ENCODE measurements at regions not wholly inside any gene's neighbourhood (a gene's known extent, or its start where the extent isn't known, plus 50 kb on each side); places are given as distances from the start of the nearest gene placed in this dataset.

DNA sequence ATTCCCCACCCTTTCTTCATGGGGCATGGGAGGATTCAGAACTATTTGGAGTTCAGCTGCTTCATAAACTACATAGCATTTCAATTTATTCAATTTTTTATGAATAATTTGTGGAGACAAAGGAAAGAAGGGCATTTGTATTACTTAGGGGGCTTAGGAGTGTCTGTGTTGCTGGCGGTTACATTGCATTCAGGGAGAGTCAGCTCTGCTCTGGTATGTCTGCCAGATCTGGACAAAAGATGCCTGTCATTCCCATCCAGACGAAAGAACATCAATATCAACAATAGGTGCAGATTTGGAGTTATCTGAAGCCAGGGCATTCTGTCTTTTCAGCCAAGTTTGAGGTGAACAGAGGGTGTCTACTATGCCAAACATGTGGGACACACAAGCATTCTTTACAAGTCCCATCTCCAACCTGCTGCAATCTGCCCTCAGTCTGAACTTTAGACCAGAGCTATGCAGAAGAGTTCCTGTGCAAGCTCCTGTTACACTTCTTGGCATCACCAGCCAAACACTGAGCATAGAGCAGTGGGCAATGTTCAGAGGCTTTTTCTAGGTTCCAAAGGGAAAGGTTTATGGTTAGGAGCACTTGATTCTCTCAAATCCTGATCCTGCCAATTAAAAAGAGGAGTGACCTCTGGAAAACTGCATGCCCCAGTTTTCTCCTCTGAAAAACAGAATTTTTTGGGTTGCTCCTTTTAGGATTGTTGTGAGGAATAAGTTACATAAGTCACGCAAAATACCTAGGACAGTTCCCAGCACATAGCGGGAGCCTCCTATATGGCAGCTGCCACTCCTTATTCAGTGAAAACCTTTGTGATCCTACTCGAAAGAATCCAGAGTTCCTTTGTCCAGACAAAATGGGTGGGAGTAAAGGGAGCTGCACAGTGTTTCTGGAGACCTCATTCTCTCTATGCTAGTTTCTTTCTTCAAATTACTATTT, 719.5 kb upstream of the SLIT2 start:
- no peak overlapping the region for H3K27ac ChIP-seq
- no peaks in the 10 kb centered on the region for H3K27me3 ChIP-seq
- H3K4me3 ChIP-seq, result no peak overlapping the region
- WGBS, 2 donors, result 52 to 61% methylated on average over 5 of the region's 5 CpGs
- TF ChIP-seq, protein P1, sequence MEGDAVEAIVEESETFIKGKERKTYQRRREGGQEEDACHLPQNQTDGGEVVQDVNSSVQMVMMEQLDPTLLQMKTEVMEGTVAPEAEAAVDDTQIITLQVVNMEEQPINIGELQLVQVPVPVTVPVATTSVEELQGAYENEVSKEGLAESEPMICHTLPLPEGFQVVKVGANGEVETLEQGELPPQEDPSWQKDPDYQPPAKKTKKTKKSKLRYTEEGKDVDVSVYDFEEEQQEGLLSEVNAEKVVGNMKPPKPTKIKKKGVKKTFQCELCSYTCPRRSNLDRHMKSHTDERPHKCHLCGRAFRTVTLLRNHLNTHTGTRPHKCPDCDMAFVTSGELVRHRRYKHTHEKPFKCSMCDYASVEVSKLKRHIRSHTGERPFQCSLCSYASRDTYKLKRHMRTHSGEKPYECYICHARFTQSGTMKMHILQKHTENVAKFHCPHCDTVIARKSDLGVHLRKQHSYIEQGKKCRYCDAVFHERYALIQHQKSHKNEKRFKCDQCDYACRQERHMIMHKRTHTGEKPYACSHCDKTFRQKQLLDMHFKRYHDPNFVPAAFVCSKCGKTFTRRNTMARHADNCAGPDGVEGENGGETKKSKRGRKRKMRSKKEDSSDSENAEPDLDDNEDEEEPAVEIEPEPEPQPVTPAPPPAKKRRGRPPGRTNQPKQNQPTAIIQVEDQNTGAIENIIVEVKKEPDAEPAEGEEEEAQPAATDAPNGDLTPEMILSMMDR (IDR thresholded peaks at IDR 0.05), result no peak
- no peak for TF ChIP-seq POLR2A (IDR thresholded peaks at IDR 0.05)
- H3K9me3 ChIP-seq, result no peaks in the 10 kb centered on the region
- intact Hi-C loops (cut with DNase I), result no loop called here
- no peak for DNase-seq
- no peaks in the 10 kb centered on the region for H3K4me1 ChIP-seq
- no peaks in the 10 kb centered on the region for H3K36me3 ChIP-seq (replicated peaks in 1 of 2; ENCODE audit: insufficient read depth in 1 of 2, low read depth in 2 of 2)
- ATAC-seq, result no peak

DNA sequence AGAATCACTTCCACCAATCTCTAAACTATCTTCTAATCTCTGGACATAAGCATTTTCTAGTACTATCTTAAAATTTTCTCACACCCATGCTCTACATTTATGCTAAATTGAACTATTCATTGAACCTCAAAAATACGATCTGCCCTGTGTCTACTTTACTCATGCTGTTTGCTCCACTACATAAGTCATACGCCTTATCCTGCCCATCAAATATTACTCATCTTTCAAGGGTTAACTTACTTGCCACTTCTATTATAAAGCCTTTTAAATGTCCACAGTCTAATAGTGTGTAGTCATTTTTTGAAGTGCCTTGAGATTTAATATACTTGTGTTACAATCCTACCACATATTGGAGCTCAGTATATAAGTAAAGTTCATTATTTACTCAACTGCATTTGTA, 727.7 kb upstream of the SLIT2 start:
- 52 to 65% methylated on average over 2 of the region's 2 CpGs for WGBS, 2 donors
- Histone ChIP-seq H3K27ac (no peak overlapping the region), H3K4me3 (no peak overlapping the region), H3K27me3 (no peaks in the 10 kb centered on the region), H3K4me1 (no peaks in the 10 kb centered on the region), H3K9me3 (no peaks in the 10 kb centered on the region), H3K36me3 (replicated peaks in 1 of 2; ENCODE audit: insufficient read depth in 1 of 2, low read depth in 2 of 2) (no peaks in the 10 kb centered on the region)
- ATAC-seq (no peak), DNase-seq (no peak)
- intact Hi-C loops (cut with DNase I), result no loop called here
- TF ChIP-seq, protein P1 (IDR thresholded peaks at IDR 0.05), result no peak
- no peak for TF ChIP-seq POLR2A (IDR thresholded peaks at IDR 0.05)

DNA sequence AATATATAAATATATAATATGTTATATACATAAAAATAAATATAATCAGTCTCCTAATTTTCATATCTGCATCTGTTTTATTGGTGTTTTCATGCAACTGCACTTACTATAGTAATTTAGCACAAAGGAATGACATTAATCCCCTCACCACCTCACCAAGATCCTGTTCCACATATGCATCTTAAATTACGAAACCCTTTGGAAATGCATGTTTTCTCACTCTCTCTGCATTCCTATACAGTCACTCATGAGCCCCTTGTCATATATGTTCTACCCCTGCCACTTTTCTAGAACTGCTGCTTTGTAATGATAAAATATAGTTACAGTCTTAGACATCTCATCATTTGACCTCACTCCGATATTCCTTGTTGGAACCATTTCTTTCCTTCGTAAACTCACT, 728.7 kb upstream of the SLIT2 start:
- no peak overlapping the region for H3K4me3 ChIP-seq
- DNase-seq, result no peak
- H3K9me3 ChIP-seq, result no peaks in the 10 kb centered on the region
- no peak for ATAC-seq
- TF ChIP-seq, protein P1 (IDR thresholded peaks at IDR 0.05), result no peak
- no peak for TF ChIP-seq POLR2A (IDR thresholded peaks at IDR 0.05)
- H3K27me3 ChIP-seq, result no peaks in the 10 kb centered on the region
- WGBS, 2 donors, result 82 to 89% methylated on average over 3 of the region's 3 CpGs
- intact Hi-C loops (cut with DNase I), result no loop called here
- H3K27ac ChIP-seq, result no peak overlapping the region
- H3K4me1 ChIP-seq, result no peaks in the 10 kb centered on the region
- no peaks in the 10 kb centered on the region for H3K36me3 ChIP-seq (replicated peaks in 1 of 2; ENCODE audit: insufficient read depth in 1 of 2, low read depth in 2 of 2)

DNA sequence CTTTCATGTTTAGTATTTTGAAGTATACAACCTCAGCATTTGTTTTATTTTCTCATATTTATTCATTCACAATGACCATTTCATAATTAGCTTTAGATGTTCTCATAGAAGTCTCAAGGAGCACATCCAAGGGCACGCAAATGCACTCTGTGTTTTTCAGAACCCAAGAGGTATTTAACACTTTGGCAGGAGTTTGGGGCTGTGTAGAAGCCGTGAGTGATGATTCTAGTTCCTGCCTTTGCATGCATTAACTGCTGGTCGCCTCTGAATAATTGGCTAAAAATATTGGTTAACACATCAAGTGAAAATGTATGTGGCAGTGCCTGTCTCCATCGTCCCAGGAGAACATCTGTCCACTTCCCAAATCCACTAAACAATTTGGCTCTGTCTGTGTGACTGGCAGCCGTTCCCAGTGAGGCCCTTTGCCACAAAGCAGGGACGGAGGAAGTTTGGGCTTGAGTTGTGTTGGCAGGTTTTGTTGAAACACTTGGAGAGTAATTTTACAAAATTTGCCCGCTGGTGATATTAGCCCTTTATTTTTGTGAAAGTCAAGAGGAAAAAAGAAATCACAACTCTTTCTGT, 730.7 kb upstream of the SLIT2 start:
- TF ChIP-seq POLR2A (IDR thresholded peaks at IDR 0.05), result no peak
- TF ChIP-seq, protein P1 (IDR thresholded peaks at IDR 0.05), result no peak
- no peaks in the 10 kb centered on the region for H3K4me1 ChIP-seq
- WGBS, 2 donors, result 43 to 47% methylated on average over 7 of the region's 7 CpGs
- no peaks in the 10 kb centered on the region for H3K9me3 ChIP-seq
- no peak for DNase-seq
- no peak for ATAC-seq
- H3K27me3 ChIP-seq, result no peaks in the 10 kb centered on the region
- no peak overlapping the region for H3K27ac ChIP-seq
- no peaks in the 10 kb centered on the region for H3K36me3 ChIP-seq (replicated peaks in 1 of 2; ENCODE audit: insufficient read depth in 1 of 2, low read depth in 2 of 2)
- intact Hi-C loops (cut with DNase I), result no loop called here
- H3K4me3 ChIP-seq, result no peak overlapping the region
